Loucy (cell line): ENCODE measurements at regions not wholly inside any gene's neighbourhood (a gene's known extent, or its start where the extent isn't known, plus 50 kb on each side); places are given as distances from the start of the nearest gene placed in this dataset.

Experiments used
- CTCF ChIP-seq: fragments of 200-600 bp; sonication (generic); conservative IDR thresholded peaks from 2 replicates; pipeline ENCODE4 v1.5.1; 2014; ENCODE audit warnings: mild to moderate bottlenecking, antibody characterized with exemption, low read length
- EZH2phosphoT487 ChIP-seq: fragments of 200-600 bp; IDR thresholded peaks from 2 replicates; pipeline ENCODE4 v1.6.1; 2018; ENCODE audit warnings: antibody characterized with exemption, mild to moderate bottlenecking, moderate library complexity, borderline replicate concordance

- TF ChIP-seq CTCF (no peak), EZH2phosphoT487 (no peak)
Measured at GRCh38 chr1:38198621-38199020, 152.0 kb upstream of the POU3F1 start.
